ENCODE measurements at regions not wholly inside any gene's neighbourhood (a gene's known extent, or its start where the extent isn't known, plus 50 kb on each side); places are given as distances from the start of the nearest gene placed in this dataset.

- TF ChIP-seq FOXM1 (IDR thresholded peaks at IDR 0.05; ENCODE audit: borderline replicate concordance) (no peak), ARNT (IDR thresholded peaks at IDR 0.05) (no peak), L3MBTL2 (conservative IDR thresholded peaks at IDR 0.05) (no peak), FOXA1 (IDR thresholded peaks at IDR 0.05) (no peak), BHLHE40 (IDR thresholded peaks at IDR 0.05; ENCODE audit: borderline replicate concordance) (no peak), SP1 (IDR thresholded peaks at IDR 0.05) (no peak), TARDBP (IDR thresholded peaks at IDR 0.05) (no peak)
- TF ChIP-seq, protein P1, sequence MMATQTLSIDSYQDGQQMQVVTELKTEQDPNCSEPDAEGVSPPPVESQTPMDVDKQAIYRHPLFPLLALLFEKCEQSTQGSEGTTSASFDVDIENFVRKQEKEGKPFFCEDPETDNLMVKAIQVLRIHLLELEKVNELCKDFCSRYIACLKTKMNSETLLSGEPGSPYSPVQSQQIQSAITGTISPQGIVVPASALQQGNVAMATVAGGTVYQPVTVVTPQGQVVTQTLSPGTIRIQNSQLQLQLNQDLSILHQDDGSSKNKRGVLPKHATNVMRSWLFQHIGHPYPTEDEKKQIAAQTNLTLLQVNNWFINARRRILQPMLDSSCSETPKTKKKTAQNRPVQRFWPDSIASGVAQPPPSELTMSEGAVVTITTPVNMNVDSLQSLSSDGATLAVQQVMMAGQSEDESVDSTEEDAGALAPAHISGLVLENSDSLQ (IDR thresholded peaks at IDR 0.05) = no peak
Observed at GRCh38 chr6:168217880-168218537, 101.6 kb downstream of the DACT2 start.
